Neural progenitor cell (in vitro differentiated cells): ENCODE measurements at regions not wholly inside any gene's neighbourhood (a gene's known extent, or its start where the extent isn't known, plus 50 kb on each side); places are given as distances from the start of the nearest gene placed in this dataset.

Source experiments
- DNase-seq: peaks from one replicate; pipeline ENCODE4 v3.0.0-alpha.2; 2016; ENCODE audit warnings: low spot score
- H2AFZ ChIP-seq: fragments of 200-600 bp; sonication (generic); replicated peaks from 2 replicates; pipeline ENCODE4 v1.6.1; 2016; ENCODE audit warnings: antibody characterized with exemption
- H3F3A ChIP-seq: fragments of 200-600 bp; sonication (generic); 2 replicates; pipeline ENCODE4 v1.6.1; 2016; ENCODE audit warnings: antibody characterized with exemption, low read depth
- H3K27ac ChIP-seq: fragments of 200-600 bp; sonication (generic); 2 replicates; pipeline ENCODE4 v1.5.1; 2016; ENCODE audit warnings: mild to moderate bottlenecking
- H3K27me3 ChIP-seq: fragments of 200-600 bp; sonication (generic); 2 replicates; pipeline ENCODE4 v1.6.1; 2016; ENCODE audit warnings: mild to moderate bottlenecking, moderate library complexity
- H3K36me3 ChIP-seq: fragments of 200-600 bp; sonication (generic); 2 replicates; pipeline ENCODE4 v1.5.1; 2016
- H3K4me1 ChIP-seq: fragments of 200-600 bp; sonication (generic); 2 replicates; pipeline ENCODE4 v1.6.1; 2016; ENCODE audit warnings: mixed run types
- H3K4me2 ChIP-seq: fragments of 200-600 bp; sonication (generic); 2 replicates; pipeline ENCODE4 v1.6.1; 2016
- H3K4me3 ChIP-seq: fragments of 200-600 bp; sonication (generic); 2 replicates; pipeline ENCODE4 v1.5.1; 2016
- H3K79me2 ChIP-seq: fragments of 200-600 bp; sonication (generic); 2 replicates; pipeline ENCODE4 v1.6.1; 2016; ENCODE audit warnings: low read depth
- H3K9ac ChIP-seq: fragments of 200-600 bp; sonication (generic); 2 replicates; pipeline ENCODE4 v1.6.1; 2016
- H3K9me3 ChIP-seq: fragments of 200-600 bp; sonication (generic); 2 replicates; pipeline ENCODE4 v1.5.1; 2016; ENCODE audit warnings: low read depth
- H4K20me1 ChIP-seq: fragments of 200-600 bp; sonication (generic); 2 replicates; pipeline ENCODE4 v1.6.1; 2016; ENCODE audit warnings: low read depth
- H3K27ac Mint-ChIP-seq: 3 replicates; pipeline ENCODE4 v1.8.0; 2021; ENCODE audit warnings: mixed read lengths
- H3K27me3 Mint-ChIP-seq: 2 replicates; pipeline ENCODE4 v1.8.0; 2022; ENCODE audit warnings: low read depth, mild to moderate bottlenecking, inconsistent platforms, moderate library complexity, mixed read lengths; ENCODE audit not compliant: insufficient read depth
- H3K36me3 Mint-ChIP-seq: 3 replicates; pipeline ENCODE4 v1.8.0; 2021; ENCODE audit warnings: mixed read lengths
- H3K4me1 Mint-ChIP-seq: 3 replicates; pipeline ENCODE4 v1.8.0; 2021; ENCODE audit warnings: mixed read lengths
- H3K4me3 Mint-ChIP-seq: 3 replicates; pipeline ENCODE4 v1.8.0; 2021; ENCODE audit warnings: mild to moderate bottlenecking, moderate library complexity, mixed read lengths
- H3K9me3 Mint-ChIP-seq: 3 replicates; pipeline ENCODE4 v1.8.0; 2020; ENCODE audit warnings: mixed read lengths
- EZH2 ChIP-seq: fragments of 200-600 bp; sonication (generic); IDR thresholded peaks from 2 replicates; pipeline ENCODE4 v1.6.1; 2017; ENCODE audit warnings: antibody characterized with exemption, mild to moderate bottlenecking, moderate library complexity
- EZH2phosphoT487 ChIP-seq: fragments of 200-600 bp; sonication (generic); IDR thresholded peaks from 2 replicates; pipeline ENCODE4 v1.6.1; 2017; ENCODE audit warnings: antibody characterized with exemption
- TF ChIP-seq, protein P1 (sequence below): fragments of 200-600 bp; sonication (generic); IDR thresholded peaks from 2 replicates; pipeline ENCODE4 v1.5.1; 2017; ENCODE audit warnings: antibody characterized with exemption, mild to moderate bottlenecking

DNA sequence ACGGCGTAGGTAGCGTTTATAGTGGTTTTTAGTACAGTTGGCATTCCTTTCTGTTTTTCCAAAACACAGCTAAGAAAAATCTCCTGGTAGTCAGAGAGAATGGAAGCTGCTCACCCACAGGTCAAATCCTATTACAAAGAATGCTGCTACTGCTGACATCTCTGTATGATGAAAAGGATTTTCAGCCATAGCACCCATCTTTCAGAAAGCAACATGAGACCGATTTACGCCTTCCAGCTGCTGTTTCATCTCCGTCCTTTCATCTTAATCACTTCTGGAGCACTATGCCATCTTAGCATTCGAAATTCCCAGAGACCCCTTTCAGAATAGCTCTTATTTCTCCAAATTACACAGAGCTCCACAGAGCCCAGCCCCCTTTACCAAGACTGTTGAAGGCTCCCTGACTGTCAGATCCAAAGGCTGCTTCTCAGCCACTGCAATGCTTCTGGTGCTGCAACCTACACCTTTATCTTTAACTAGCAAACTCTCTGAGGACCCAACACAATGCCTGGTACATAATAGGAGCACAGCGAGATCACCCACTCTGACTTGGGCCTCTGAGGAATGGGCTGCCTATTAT is 211.8 kb downstream of the NEDD1 start:
- Histone ChIP-seq H3K79me2 (no peaks in the 10 kb centered on the region), H3K27ac (peak overlapping the region; percentile 24), H3K9ac (no peak overlapping the region), H3K9me3 (no peaks in the 10 kb centered on the region), H3K27me3 (peaks cover 11% of the 10 kb centered on the region), H3K4me3 (no peak overlapping the region), H3K36me3 (no peaks in the 10 kb centered on the region), H2AFZ (no peak overlapping the region), H4K20me1 (no peaks in the 10 kb centered on the region), H3K4me2 (peak overlapping the region; percentile 33), H3F3A (peaks cover 29% of the 10 kb centered on the region), H3K4me1 (peaks cover 22% of the 10 kb centered on the region)
- Mint-ChIP-seq H3K4me1 (peaks cover 46% of the 10 kb centered on the region), H3K36me3 (peaks cover 10% of the 10 kb centered on the region), H3K27ac (peak overlapping the region; percentile 92), H3K27me3 (peaks cover 6% of the 10 kb centered on the region), H3K9me3 (peaks cover 20% of the 10 kb centered on the region), H3K4me3 (peak overlapping the region; percentile 48)
- TF ChIP-seq, protein P1, sequence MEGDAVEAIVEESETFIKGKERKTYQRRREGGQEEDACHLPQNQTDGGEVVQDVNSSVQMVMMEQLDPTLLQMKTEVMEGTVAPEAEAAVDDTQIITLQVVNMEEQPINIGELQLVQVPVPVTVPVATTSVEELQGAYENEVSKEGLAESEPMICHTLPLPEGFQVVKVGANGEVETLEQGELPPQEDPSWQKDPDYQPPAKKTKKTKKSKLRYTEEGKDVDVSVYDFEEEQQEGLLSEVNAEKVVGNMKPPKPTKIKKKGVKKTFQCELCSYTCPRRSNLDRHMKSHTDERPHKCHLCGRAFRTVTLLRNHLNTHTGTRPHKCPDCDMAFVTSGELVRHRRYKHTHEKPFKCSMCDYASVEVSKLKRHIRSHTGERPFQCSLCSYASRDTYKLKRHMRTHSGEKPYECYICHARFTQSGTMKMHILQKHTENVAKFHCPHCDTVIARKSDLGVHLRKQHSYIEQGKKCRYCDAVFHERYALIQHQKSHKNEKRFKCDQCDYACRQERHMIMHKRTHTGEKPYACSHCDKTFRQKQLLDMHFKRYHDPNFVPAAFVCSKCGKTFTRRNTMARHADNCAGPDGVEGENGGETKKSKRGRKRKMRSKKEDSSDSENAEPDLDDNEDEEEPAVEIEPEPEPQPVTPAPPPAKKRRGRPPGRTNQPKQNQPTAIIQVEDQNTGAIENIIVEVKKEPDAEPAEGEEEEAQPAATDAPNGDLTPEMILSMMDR, result no peak
- TF ChIP-seq EZH2phosphoT487 (no peak), EZH2 (no peak)
- DNase-seq, result no peak

GRCh38 chr12:97127061-97127460 is 220.0 kb downstream of the NEDD1 start:
- TF ChIP-seq, protein P1, result no peak
- TF ChIP-seq EZH2 (no peak), EZH2phosphoT487 (peak; percentile 100)
- Histone ChIP-seq H2AFZ (no peak overlapping the region), H3K4me2 (peak overlapping the region; percentile 47), H3K27ac (no peak overlapping the region), H3K27me3 (peaks cover 57% of the 10 kb centered on the region), H3K4me3 (no peak overlapping the region), H3K36me3 (no peaks in the 10 kb centered on the region), H3K4me1 (peaks cover 45% of the 10 kb centered on the region), H3K9ac (no peak overlapping the region), H4K20me1 (peaks cover 6% of the 10 kb centered on the region), H3F3A (peaks cover 40% of the 10 kb centered on the region), H3K79me2 (no peaks in the 10 kb centered on the region), H3K9me3 (no peaks in the 10 kb centered on the region)
- peaks cover 16% of the 10 kb centered on the region for H3K36me3 Mint-ChIP-seq
- DNase-seq, result peak; percentile 85
- peak overlapping the region; percentile 57 for H3K27ac Mint-ChIP-seq
- no peak overlapping the region for H3K4me3 Mint-ChIP-seq
- H3K27me3 Mint-ChIP-seq, result no peaks in the 10 kb centered on the region
- peaks cover 66% of the 10 kb centered on the region for H3K4me1 Mint-ChIP-seq
- peaks cover 25% of the 10 kb centered on the region for H3K9me3 Mint-ChIP-seq

DNA sequence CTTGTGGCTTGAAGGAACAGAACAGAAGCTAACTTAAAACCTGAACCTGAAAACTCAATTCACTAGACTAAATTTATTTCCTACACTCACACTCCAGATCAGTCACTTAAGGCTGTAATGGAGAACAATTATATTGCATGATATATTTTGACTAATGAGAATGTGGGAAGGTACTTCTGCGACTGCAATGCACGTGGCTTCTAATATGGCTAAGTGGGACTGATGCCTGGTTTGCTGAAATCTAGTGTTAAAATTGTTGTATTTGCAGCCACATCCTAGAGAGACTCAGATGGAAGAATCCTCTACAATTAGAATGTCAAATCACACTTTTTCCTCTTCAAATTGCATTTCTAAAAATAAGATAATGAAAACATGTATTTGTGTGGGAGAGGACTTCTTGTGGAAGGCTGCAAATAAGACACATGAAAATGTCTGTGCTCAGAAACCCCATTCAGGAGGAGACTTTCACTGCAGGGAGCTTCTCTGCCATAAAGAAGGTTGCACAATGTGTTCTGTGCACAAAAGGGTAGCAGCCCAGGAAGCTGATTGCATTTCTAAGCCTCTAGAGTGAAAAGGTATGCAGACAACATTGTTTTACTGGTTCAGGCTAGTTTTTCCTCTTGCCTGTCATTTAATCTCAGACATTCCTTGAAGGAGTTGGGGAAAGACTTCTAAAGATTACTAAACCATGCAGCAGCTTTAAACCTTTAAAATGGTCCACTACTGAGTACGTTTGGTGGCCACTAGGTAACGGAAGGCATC is 224.3 kb downstream of the NEDD1 start:
- peak overlapping the region; percentile 47 for H3K4me3 Mint-ChIP-seq

More for the DNA sequence above, 224.3 kb downstream of the NEDD1 start:
- Histone ChIP-seq H3K4me1 (peaks cover 68% of the 10 kb centered on the region), H2AFZ (no peak overlapping the region), H3K4me3 (peak overlapping the region; percentile 17), H3F3A (peaks cover 61% of the 10 kb centered on the region), H3K9ac (no peak overlapping the region), H3K4me2 (peak overlapping the region; percentile 72), H3K9me3 (no peaks in the 10 kb centered on the region), H4K20me1 (peaks cover 6% of the 10 kb centered on the region), H3K27ac (peak overlapping the region; percentile 97), H3K36me3 (no peaks in the 10 kb centered on the region), H3K79me2 (no peaks in the 10 kb centered on the region), H3K27me3 (peaks cover 24% of the 10 kb centered on the region)
- DNase-seq, result peak; percentile 92
- TF ChIP-seq, protein P1, result no peak
- TF ChIP-seq EZH2phosphoT487, result peak; percentile 85
- Mint-ChIP-seq H3K36me3 (peaks cover 22% of the 10 kb centered on the region), H3K9me3 (peaks cover 24% of the 10 kb centered on the region), H3K27me3 (no peaks in the 10 kb centered on the region), H3K27ac (peak overlapping the region; percentile 95), H3K4me1 (peaks cover 64% of the 10 kb centered on the region)
